Mesenchymal stem cell (in vitro differentiated cells and primary cell): ENCODE measurements at regions not wholly inside any gene's neighbourhood (a gene's known extent, or its start where the extent isn't known, plus 50 kb on each side); places are given as distances from the start of the nearest gene placed in this dataset.

Experiments used
- DNase-seq: peaks from one replicate; pipeline ENCODE4 v3.0.0-alpha.2; 2013
- H2AFZ ChIP-seq: one replicate; pipeline ENCODE4 v1.6.1; 2013; ENCODE audit warnings: low read depth, mild to moderate bottlenecking, control low read depth, inconsistent platforms, low read length, moderate library complexity
- H2AK5ac ChIP-seq: 2 replicates; pipeline ENCODE4 v1.6.1; 2013; ENCODE audit warnings: low read length, moderate library complexity, mild to moderate bottlenecking, inconsistent platforms; ENCODE audit not compliant: severe bottlenecking
- H2BK120ac ChIP-seq: one replicate; pipeline ENCODE4 v1.6.1; 2013; ENCODE audit warnings: low read depth, mild to moderate bottlenecking, inconsistent platforms, low read length, moderate library complexity
- H2BK12ac ChIP-seq, 2 experiments: one replicate each; pipeline ENCODE4 v1.6.1; 2013; ENCODE audit warnings: inconsistent platforms in 2 of 2, low read length in 2 of 2, mild to moderate bottlenecking in 2 of 2, moderate library complexity in 2 of 2, control low read depth in 1 of 2
- H2BK15ac ChIP-seq: one replicate; pipeline ENCODE4 v1.6.1; 2013; ENCODE audit warnings: mild to moderate bottlenecking, low read depth, inconsistent platforms; ENCODE audit not compliant: poor library complexity, severe bottlenecking
- H2BK5ac ChIP-seq: 2 replicates; pipeline ENCODE4 v1.6.1; 2013; ENCODE audit warnings: low read depth, mild to moderate bottlenecking, low read length, control low read depth, inconsistent platforms; ENCODE audit not compliant: poor library complexity, severe bottlenecking
- H3K14ac ChIP-seq, 2 experiments: one replicate each; pipeline ENCODE4 v1.6.1; 2013; ENCODE audit warnings: inconsistent platforms in 2 of 2, low read length in 2 of 2, control low read depth in 1 of 2, mild to moderate bottlenecking in 1 of 2, moderate library complexity in 1 of 2
- H3K18ac ChIP-seq, 2 experiments: one replicate each; pipeline ENCODE4 v1.6.1; 2013; ENCODE audit warnings: inconsistent platforms in 2 of 2, low read length in 2 of 2, control low read depth in 1 of 2, low read depth in 1 of 2, mild to moderate bottlenecking in 1 of 2
- H3K23ac ChIP-seq, 2 experiments: one replicate each; pipeline ENCODE4 v1.6.1; 2013; ENCODE audit warnings: inconsistent platforms in 2 of 2, low read length in 2 of 2, mild to moderate bottlenecking in 2 of 2, moderate library complexity in 2 of 2, control low read depth in 1 of 2
- H3K27ac ChIP-seq: 2 replicates; pipeline ENCODE4 v1.5.1; 2013; ENCODE audit warnings: mild to moderate bottlenecking, moderate library complexity, low read length, control low read depth, inconsistent platforms; ENCODE audit not compliant: poor library complexity, severe bottlenecking
- H3K27me3 ChIP-seq, 2 experiments: 2 replicates each; pipeline versions ENCODE4 v1.6.1 to v1.7.0; 2013; ENCODE audit warnings: low read length in 2 of 2, mild to moderate bottlenecking in 2 of 2, moderate library complexity in 2 of 2, control low read depth in 1 of 2, inconsistent platforms in 1 of 2; ENCODE audit not compliant: control insufficient read depth in 1 of 2, insufficient read depth in 1 of 2
- H3K36me3 ChIP-seq, 2 experiments: 2 replicates each; pipeline versions ENCODE4 v1.6.1 to v1.7.0; 2013; ENCODE audit warnings: low read length in 2 of 2, control low read depth in 1 of 2, inconsistent platforms in 1 of 2, low read depth in 1 of 2, mild to moderate bottlenecking in 1 of 2; ENCODE audit not compliant: insufficient read depth in 2 of 2, control insufficient read depth in 1 of 2
- H3K4ac ChIP-seq, 2 experiments: one replicate each; pipeline ENCODE4 v1.6.1; 2013; ENCODE audit warnings: inconsistent platforms in 2 of 2, low read length in 2 of 2, mild to moderate bottlenecking in 2 of 2, moderate library complexity in 2 of 2, control low read depth in 1 of 2, low read depth in 1 of 2
- H3K4me1 ChIP-seq: 2 replicates; pipeline ENCODE4 v1.6.1; 2013; ENCODE audit warnings: low read depth, low read length, control low read depth; ENCODE audit not compliant: control insufficient read depth, insufficient read depth
- H3K4me2 ChIP-seq: 2 replicates; pipeline ENCODE4 v1.6.1; 2013; ENCODE audit warnings: low read length, mild to moderate bottlenecking, inconsistent platforms; ENCODE audit not compliant: poor library complexity, severe bottlenecking
- H3K4me3 ChIP-seq, 2 experiments: 2 replicates each; pipeline versions ENCODE4 v1.5.1 to v1.7.0; 2013; ENCODE audit warnings: low read length in 2 of 2, mild to moderate bottlenecking in 2 of 2, control low read depth in 1 of 2, low read depth in 1 of 2; ENCODE audit not compliant: insufficient read depth in 1 of 2
- H3K79me1 ChIP-seq: replicated peaks from 2 replicates; pipeline ENCODE4 v1.6.1; 2013; ENCODE audit warnings: mild to moderate bottlenecking, control low read depth, low read length, inconsistent platforms; ENCODE audit not compliant: poor library complexity, severe bottlenecking
- H3K9ac ChIP-seq: 2 replicates; pipeline ENCODE4 v1.7.0; 2013; ENCODE audit warnings: mild to moderate bottlenecking, low read length, moderate library complexity
- H3K9me3 ChIP-seq: 2 replicates; pipeline ENCODE4 v1.7.0; 2013; ENCODE audit warnings: mild to moderate bottlenecking, low read length; ENCODE audit not compliant: control insufficient read depth
- H4K8ac ChIP-seq: one replicate; pipeline ENCODE4 v1.6.1; 2013; ENCODE audit warnings: inconsistent platforms, mild to moderate bottlenecking, low read length, moderate library complexity
- H4K91ac ChIP-seq: one replicate; pipeline ENCODE4 v1.6.1; 2013; ENCODE audit warnings: mild to moderate bottlenecking, low read length, inconsistent platforms
- WGBS: methylation state at CpG from one replicate; pipeline ENCODE4 v1.1.7; 2013; ENCODE audit warnings: mixed read lengths; 5-methylcytosine and 5-hydroxymethylcytosine counted together

GRCh38 chr3:197424674-197425484 is 126.5 kb upstream of the DLG1 start:
- Histone ChIP-seq H3K9ac (no peak overlapping the region), H2BK120ac (no peak overlapping the region), H3K4ac (peak overlapping the region in 1 of 2 experiments; percentile 67), H3K36me3 (no peaks in the 10 kb centered on the region), H3K23ac (peak overlapping the region in 1 of 2 experiments; percentile 46), H3K4me2 (no peak overlapping the region), H3K4me3 (no peak overlapping the region), H2AK5ac (no peak overlapping the region), H3K27me3 (peaks cover 0 to 48% of the 10 kb centered on the region in 2 experiments), H2BK5ac (no peak overlapping the region), H3K14ac (no peak overlapping the region), H4K91ac (peak overlapping the region; percentile 65), H3K27ac (no peak overlapping the region), H3K9me3 (no peaks in the 10 kb centered on the region), H2AFZ (no peak overlapping the region), H2BK12ac (peak overlapping the region; percentile 52 to 54), H2BK15ac (no peak overlapping the region), H4K8ac (no peak overlapping the region), H3K4me1 (peaks cover 17% of the 10 kb centered on the region), H3K79me1 (no peaks in the 10 kb centered on the region), H3K18ac (no peak overlapping the region)
- no peak for DNase-seq
- WGBS = 85% methylated on average over 13 of the region's 14 CpGs

- no peak overlapping the region for H2BK12ac ChIP-seq
- 81% methylated on average over 11 of the region's 11 CpGs for WGBS
- peaks cover 12% of the 10 kb centered on the region for H3K4me1 ChIP-seq
- no peaks in the 10 kb centered on the region for H3K79me1 ChIP-seq
- no peak overlapping the region for H2BK5ac ChIP-seq
- H3K4me2 ChIP-seq = no peak overlapping the region
- no peak overlapping the region for H3K23ac ChIP-seq
- no peak overlapping the region for H3K9ac ChIP-seq
- no peak overlapping the region for H2BK120ac ChIP-seq
- no peak overlapping the region for H4K91ac ChIP-seq
- no peak overlapping the region for H3K14ac ChIP-seq
- H3K36me3 ChIP-seq = no peaks in the 10 kb centered on the region
- H3K4me3 ChIP-seq = no peak overlapping the region
- H3K18ac ChIP-seq = no peak overlapping the region
- no peak overlapping the region for H2AFZ ChIP-seq
- H3K4ac ChIP-seq = no peak overlapping the region
- no peaks in the 10 kb centered on the region for H3K9me3 ChIP-seq
- H4K8ac ChIP-seq = no peak overlapping the region
- no peak overlapping the region for H3K27ac ChIP-seq
- no peak for DNase-seq
- peaks cover 0 to 54% of the 10 kb centered on the region in 2 experiments for H3K27me3 ChIP-seq
- no peak overlapping the region for H2AK5ac ChIP-seq
- H2BK15ac ChIP-seq = no peak overlapping the region
These were observed 125.9 kb upstream of the DLG1 start for GRCh38 chr3:197424266-197424665.

GRCh38 chr3:197423376-197423775 is 125.0 kb upstream of the DLG1 start:
- Histone ChIP-seq H3K4me2 (no peak overlapping the region), H3K4me1 (peaks cover 9% of the 10 kb centered on the region), H2AK5ac (no peak overlapping the region), H2BK15ac (no peak overlapping the region), H3K4ac (no peak overlapping the region), H3K9ac (no peak overlapping the region), H3K27me3 (peaks cover 0 to 63% of the 10 kb centered on the region in 2 experiments), H4K91ac (no peak overlapping the region), H3K14ac (no peak overlapping the region), H3K36me3 (no peaks in the 10 kb centered on the region), H3K9me3 (no peaks in the 10 kb centered on the region), H2BK120ac (no peak overlapping the region), H2BK12ac (no peak overlapping the region), H2AFZ (no peak overlapping the region), H3K79me1 (no peaks in the 10 kb centered on the region), H2BK5ac (no peak overlapping the region), H3K4me3 (no peak overlapping the region), H4K8ac (no peak overlapping the region), H3K23ac (no peak overlapping the region), H3K27ac (no peak overlapping the region), H3K18ac (no peak overlapping the region)
- DNase-seq = no peak
- WGBS = 90% methylated on average over 11 of the region's 11 CpGs

- Histone ChIP-seq H3K36me3 (no peaks in the 10 kb centered on the region), H3K27ac (peak overlapping the region; percentile 44), H2AK5ac (no peak overlapping the region), H4K91ac (no peak overlapping the region), H3K4ac (no peak overlapping the region), H3K9me3 (no peaks in the 10 kb centered on the region), H3K9ac (no peak overlapping the region), H4K8ac (no peak overlapping the region), H2AFZ (no peak overlapping the region), H3K18ac (no peak overlapping the region), H3K23ac (no peak overlapping the region), H2BK5ac (no peak overlapping the region), H3K27me3 (peaks cover 0 to 66% of the 10 kb centered on the region in 2 experiments), H3K4me1 (peaks cover 6% of the 10 kb centered on the region), H3K4me2 (no peak overlapping the region), H2BK120ac (no peak overlapping the region), H2BK12ac (no peak overlapping the region), H3K4me3 (no peak overlapping the region), H3K79me1 (no peaks in the 10 kb centered on the region), H2BK15ac (no peak overlapping the region), H3K14ac (no peak overlapping the region)
- no peak for DNase-seq
- WGBS = 88% methylated on average over 6 of the region's 7 CpGs
These were observed 124.1 kb upstream of the DLG1 start for GRCh38 chr3:197422506-197422905.
